Stomach (tissue), 8 donors: ENCODE measurements at regions not wholly inside any gene's neighbourhood (a gene's known extent, or its start where the extent isn't known, plus 50 kb on each side); places are given as distances from the start of the nearest gene placed in this dataset.

ENCODE experiments used
- DNase-seq, 2 donors: peaks; one replicate each; pipeline versions ENCODE4 v3.0.0 to v3.0.0-alpha.2; 2013 to 2019
- H3K27ac ChIP-seq, 5 donors: fragments of 200-600 bp in 4 of 5; sonication (generic) in 4 of 5; one replicate each; pipeline ENCODE4 v1.5.1; 2013 to 2019; ENCODE audit warnings: mild to moderate bottlenecking in 1 of 5, moderate library complexity in 1 of 5
- H3K27me3 ChIP-seq, 3 donors: fragments of 200-600 bp; sonication (generic); one replicate each; pipeline ENCODE4 v1.5.1; 2017 to 2019; ENCODE audit warnings: mixed run types in 1 of 3
- H3K36me3 ChIP-seq, 4 donors: fragments of 200-600 bp; sonication (generic); 1 replicate in 3 of 4; 2 replicates in 1 of 4; pipeline ENCODE4 v1.5.1; 2016 to 2019
- H3K4me1 ChIP-seq, 4 donors: fragments of 200-600 bp; sonication (generic); one replicate each; pipeline ENCODE4 v1.5.1; 2016 to 2019
- H3K4me3 ChIP-seq, 4 donors: fragments of 200-600 bp; sonication (generic) in 3 of 4; one replicate each; pipeline ENCODE4 v1.5.1; 2016 to 2019; ENCODE audit warnings: mild to moderate bottlenecking in 1 of 4
- H3K9me3 ChIP-seq, 4 donors: fragments of 200-600 bp; sonication (generic); one replicate each; pipeline ENCODE4 v1.5.1; 2016 to 2019
- CTCF ChIP-seq, 7 experiments: fragments of 450-650 bp in 4 of 7; fragments of 200-600 bp in 3 of 7; sonication (generic) in 3 of 7; IDR thresholded peaks; one replicate each; pipeline ENCODE4 v1.5.1; 2016 to 2019; ENCODE audit warnings: antibody characterized with exemption in 7 of 7, control low read depth in 2 of 7, mild to moderate bottlenecking in 1 of 7
- EP300 ChIP-seq: sonication (generic); formaldehyde crosslinking; IDR thresholded peaks from one replicate; pipeline ENCODE4 v1.6.1; 2017; ENCODE audit warnings: antibody characterized with exemption
- POLR2A ChIP-seq, 4 donors: fragments of 450-650 bp; IDR thresholded peaks; one replicate each; pipeline ENCODE4 v1.6.1; 2016; ENCODE audit warnings: antibody characterized with exemption in 4 of 4, control low read depth in 2 of 4, mild to moderate bottlenecking in 1 of 4, moderate library complexity in 1 of 4
- POLR2AphosphoS5 ChIP-seq, 3 donors: sonication (generic); formaldehyde crosslinking; IDR thresholded peaks; one replicate each; pipeline ENCODE4 v1.6.1; 2016; ENCODE audit warnings: antibody characterized with exemption in 3 of 3
- WGBS, 5 donors: extraction: QIAGEN DNeasy Blood & Tissue Kit in 3 of 5; methylation state at CpG; one replicate each; pipeline versions ENCODE4 v1.1.5 to v1.1.7; 2013 to 2018; 5-methylcytosine and 5-hydroxymethylcytosine counted together
- intact Hi-C: fragments of 100-400 bp; cut with DNase I; formaldehyde crosslinking; loops from one replicate; pipeline ENCODE4 v1.15.1; 2023; ENCODE audit warnings: low total_unique reads
- donor health status: healthy with polysubstance abuse.
- donor health status: Bipolar disorder and iron deficiency.
- donor health status: healthy.

GRCh38 chr2:146392631-146393030, 1452.2 kb upstream of the ACVR2A start:
- Histone ChIP-seq H3K27me3 (no peaks in the 10 kb centered on the region), H3K4me3 (no peak overlapping the region), H3K4me1 (no peaks in the 10 kb centered on the region), H3K9me3 (no peaks in the 10 kb centered on the region), H3K27ac (no peak overlapping the region), H3K36me3 (no peaks in the 10 kb centered on the region)
- intact Hi-C loops = no loop called here
- TF ChIP-seq CTCF (IDR thresholded peaks at IDR 0.05) (no peak), EP300 (no peak), POLR2AphosphoS5 (IDR thresholded peaks at IDR 0.05) (no peak), POLR2A (IDR thresholded peaks at IDR 0.05) (no peak)
- DNase-seq = no peak
- WGBS, 5 donors = 69 to 71% (median 70%) methylated on average over 8 of the region's 8 CpGs

- Histone ChIP-seq H3K4me1 (no peaks in the 10 kb centered on the region), H3K27me3 (no peaks in the 10 kb centered on the region), H3K27ac (no peak overlapping the region), H3K4me3 (no peak overlapping the region), H3K9me3 (no peaks in the 10 kb centered on the region), H3K36me3 (no peaks in the 10 kb centered on the region)
- 83 to 93% (median 86%) methylated on average over 10 of the region's 10 CpGs for WGBS, 5 donors
- no peak for DNase-seq
- intact Hi-C loops = no loop called here
- TF ChIP-seq EP300 (no peak), POLR2AphosphoS5 (IDR thresholded peaks at IDR 0.05) (no peak), CTCF (IDR thresholded peaks at IDR 0.05) (no peak)
Measured at GRCh38 chr2:146392186-146392585, 1452.6 kb upstream of the ACVR2A start.

GRCh38 chr2:146388757-146389156, 1456.1 kb upstream of the ACVR2A start:
- no peak for TF ChIP-seq EP300
- no peak for TF ChIP-seq CTCF (IDR thresholded peaks at IDR 0.05)
- TF ChIP-seq POLR2AphosphoS5 (IDR thresholded peaks at IDR 0.05) = no peak
- no peak for TF ChIP-seq POLR2A (IDR thresholded peaks at IDR 0.05)
- WGBS, 5 donors = 38 to 67% (median 50%) methylated on average over 2 of the region's 2 CpGs
- intact Hi-C loops = no loop called here

GRCh38 chr2:146386096-146386495, 1458.7 kb upstream of the ACVR2A start:
- WGBS, 5 donors = 68 to 84% (median 81%) methylated on average over 1 of the region's 1 CpG
- Histone ChIP-seq H3K27ac (no peak overlapping the region), H3K27me3 (no peaks in the 10 kb centered on the region), H3K36me3 (no peaks in the 10 kb centered on the region), H3K4me3 (no peak overlapping the region), H3K4me1 (no peaks in the 10 kb centered on the region), H3K9me3 (no peaks in the 10 kb centered on the region)
- TF ChIP-seq CTCF (IDR thresholded peaks at IDR 0.05) (no peak), POLR2A (IDR thresholded peaks at IDR 0.05) (no peak), EP300 (no peak), POLR2AphosphoS5 (IDR thresholded peaks at IDR 0.05) (no peak)
- no peak for DNase-seq
- intact Hi-C loops = no loop called here

More at GRCh38 chr2:146388757-146389156, 1456.1 kb upstream of the ACVR2A start:
- no peak overlapping the region for H3K4me3 ChIP-seq
- no peaks in the 10 kb centered on the region for H3K27me3 ChIP-seq
- no peaks in the 10 kb centered on the region for H3K36me3 ChIP-seq
- H3K9me3 ChIP-seq = no peaks in the 10 kb centered on the region
- H3K4me1 ChIP-seq = no peaks in the 10 kb centered on the region
- no peak for DNase-seq
- H3K27ac ChIP-seq = no peak overlapping the region
